ENCODE measurements at regions not wholly inside any gene's neighbourhood (a gene's known extent, or its start where the extent isn't known, plus 50 kb on each side); places are given as distances from the start of the nearest gene placed in this dataset.

DNA sequence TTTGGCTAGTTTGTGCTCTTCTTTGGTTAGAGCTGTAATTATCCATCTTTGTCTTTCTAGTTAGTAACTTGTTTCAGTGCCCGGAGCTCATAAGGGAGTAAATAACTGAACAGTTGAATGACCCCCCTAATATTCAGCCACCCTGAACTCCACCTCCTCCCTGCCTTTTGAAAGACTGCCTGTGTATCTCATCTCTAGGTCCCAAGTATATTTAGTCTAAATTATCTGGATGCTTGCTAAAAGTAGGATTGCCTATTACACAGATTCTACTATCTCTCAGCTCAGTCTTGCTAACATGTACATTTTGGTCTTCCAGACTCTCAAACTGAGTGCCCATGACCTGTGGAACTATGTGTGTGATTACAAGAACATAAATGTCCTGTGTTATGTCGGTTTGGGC is 145.9 kb downstream of the GJA1 start:
- Histone ChIP-seq H3K79me2 (ENCODE audit: control insufficient read depth, low read length) (no peaks in the 10 kb centered on the region), H4K20me1 (ENCODE audit: control insufficient read depth, insufficient read depth, low read depth, low read length) (no peaks in the 10 kb centered on the region), H3K4me1 (ENCODE audit: control insufficient read depth, low read length) (no peaks in the 10 kb centered on the region), H3K36me3 (ENCODE audit: control insufficient read depth, low read length) (no peaks in the 10 kb centered on the region), H3K4me2 (ENCODE audit: low read length) (no peak overlapping the region), H3F3A (ENCODE audit: control insufficient read depth, insufficient read depth) (no peaks in the 10 kb centered on the region), H3K27me3 (ENCODE audit: control insufficient read depth, low read length) (no peaks in the 10 kb centered on the region), H3K4me3 (ENCODE audit: low read length) (no peak overlapping the region), H3K9me3 (ENCODE audit: control insufficient read depth, insufficient read depth, low read length) (no peaks in the 10 kb centered on the region), H3K27ac (ENCODE audit: low read depth, low read length) (no peak overlapping the region), H3K9me2 (replicated peaks; ENCODE audit: control insufficient read depth, low read length) (no peaks in the 10 kb centered on the region)
- TF ChIP-seq EZH2phosphoT487 (IDR thresholded peaks at IDR 0.05; ENCODE audit: borderline replicate concordance, low read length), result no peak
- TF ChIP-seq, protein P1, sequence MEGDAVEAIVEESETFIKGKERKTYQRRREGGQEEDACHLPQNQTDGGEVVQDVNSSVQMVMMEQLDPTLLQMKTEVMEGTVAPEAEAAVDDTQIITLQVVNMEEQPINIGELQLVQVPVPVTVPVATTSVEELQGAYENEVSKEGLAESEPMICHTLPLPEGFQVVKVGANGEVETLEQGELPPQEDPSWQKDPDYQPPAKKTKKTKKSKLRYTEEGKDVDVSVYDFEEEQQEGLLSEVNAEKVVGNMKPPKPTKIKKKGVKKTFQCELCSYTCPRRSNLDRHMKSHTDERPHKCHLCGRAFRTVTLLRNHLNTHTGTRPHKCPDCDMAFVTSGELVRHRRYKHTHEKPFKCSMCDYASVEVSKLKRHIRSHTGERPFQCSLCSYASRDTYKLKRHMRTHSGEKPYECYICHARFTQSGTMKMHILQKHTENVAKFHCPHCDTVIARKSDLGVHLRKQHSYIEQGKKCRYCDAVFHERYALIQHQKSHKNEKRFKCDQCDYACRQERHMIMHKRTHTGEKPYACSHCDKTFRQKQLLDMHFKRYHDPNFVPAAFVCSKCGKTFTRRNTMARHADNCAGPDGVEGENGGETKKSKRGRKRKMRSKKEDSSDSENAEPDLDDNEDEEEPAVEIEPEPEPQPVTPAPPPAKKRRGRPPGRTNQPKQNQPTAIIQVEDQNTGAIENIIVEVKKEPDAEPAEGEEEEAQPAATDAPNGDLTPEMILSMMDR (IDR thresholded peaks at IDR 0.05; ENCODE audit: low read depth, low read length, poor library complexity, severe bottlenecking), result no peak

DNA sequence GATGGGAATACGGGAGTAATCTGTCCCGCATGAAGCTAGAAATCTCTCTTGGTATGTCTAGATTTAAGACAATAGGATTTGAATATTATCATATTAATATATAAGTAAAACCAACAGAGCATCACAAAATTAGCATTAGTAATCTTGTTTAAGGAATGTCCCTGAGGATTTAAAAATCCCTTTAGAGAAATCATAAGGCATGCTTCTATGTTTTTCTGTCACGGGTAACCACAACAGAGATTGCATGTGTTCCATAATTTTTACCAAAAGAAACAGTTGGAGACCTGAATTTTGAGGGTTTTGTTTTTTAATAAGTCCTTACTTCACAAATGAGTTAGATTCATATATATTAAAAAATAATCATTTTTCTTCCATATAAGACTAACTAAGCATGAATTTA is 146.8 kb downstream of the GJA1 start:
- Histone ChIP-seq H3K4me2 (ENCODE audit: low read length) (no peak overlapping the region), H3K27me3 (ENCODE audit: control insufficient read depth, low read length) (no peaks in the 10 kb centered on the region), H3K9me3 (ENCODE audit: control insufficient read depth, insufficient read depth, low read length) (no peaks in the 10 kb centered on the region), H3K4me1 (ENCODE audit: control insufficient read depth, low read length) (no peaks in the 10 kb centered on the region), H3K79me2 (ENCODE audit: control insufficient read depth, low read length) (no peaks in the 10 kb centered on the region), H3K4me3 (ENCODE audit: low read length) (no peak overlapping the region), H3F3A (ENCODE audit: control insufficient read depth, insufficient read depth) (no peaks in the 10 kb centered on the region), H3K27ac (ENCODE audit: low read depth, low read length) (no peak overlapping the region), H3K9me2 (replicated peaks; ENCODE audit: control insufficient read depth, low read length) (no peaks in the 10 kb centered on the region), H4K20me1 (ENCODE audit: control insufficient read depth, insufficient read depth, low read depth, low read length) (no peaks in the 10 kb centered on the region), H3K36me3 (ENCODE audit: control insufficient read depth, low read length) (no peaks in the 10 kb centered on the region)
- TF ChIP-seq, protein P1 (IDR thresholded peaks at IDR 0.05; ENCODE audit: low read depth, low read length, poor library complexity, severe bottlenecking), result no peak
- no peak for TF ChIP-seq EZH2phosphoT487 (IDR thresholded peaks at IDR 0.05; ENCODE audit: borderline replicate concordance, low read length)

DNA sequence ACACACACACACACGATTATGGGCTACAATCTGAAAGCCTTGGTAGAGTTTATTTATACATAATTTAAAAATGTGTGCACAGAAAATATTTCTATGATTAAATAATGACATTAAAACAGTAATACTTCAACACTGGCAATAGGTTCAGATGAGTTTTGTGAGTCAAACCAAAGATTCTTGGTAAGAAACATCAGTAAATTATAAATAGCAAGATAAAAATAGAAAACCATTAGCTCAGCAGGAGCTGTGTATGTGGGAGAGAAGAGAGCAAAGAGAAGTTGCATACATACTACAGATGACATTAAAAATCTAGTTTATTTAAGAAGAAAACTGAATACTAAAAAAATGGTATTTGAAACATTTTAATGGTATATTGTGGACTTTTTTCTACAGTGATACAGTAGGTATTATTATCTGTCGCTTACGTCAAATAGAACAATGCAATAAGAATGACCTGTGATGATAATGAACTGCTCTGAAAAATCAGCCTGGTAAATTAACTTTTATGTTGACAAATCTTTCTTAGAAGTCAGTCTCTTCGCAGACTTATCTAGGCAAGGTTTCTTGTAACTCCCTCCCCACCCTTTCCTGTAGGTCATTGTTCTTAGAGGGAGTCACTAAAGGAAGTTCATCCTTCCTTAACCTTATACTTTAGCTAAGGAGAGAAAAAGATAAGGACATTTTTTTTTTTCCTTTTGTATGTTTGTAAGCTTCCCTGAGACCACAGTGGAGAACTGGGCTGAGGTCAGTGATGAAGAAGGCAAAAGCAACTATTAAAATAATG is 149.3 kb downstream of the GJA1 start:
- Histone ChIP-seq H3K27me3 (ENCODE audit: control insufficient read depth, low read length) (no peaks in the 10 kb centered on the region), H3K9me2 (replicated peaks; ENCODE audit: control insufficient read depth, low read length) (no peaks in the 10 kb centered on the region), H3K4me1 (ENCODE audit: control insufficient read depth, low read length) (no peaks in the 10 kb centered on the region), H3K4me3 (ENCODE audit: low read length) (no peak overlapping the region), H3F3A (ENCODE audit: control insufficient read depth, insufficient read depth) (no peaks in the 10 kb centered on the region), H3K4me2 (ENCODE audit: low read length) (no peak overlapping the region), H3K36me3 (ENCODE audit: control insufficient read depth, low read length) (no peaks in the 10 kb centered on the region), H4K20me1 (ENCODE audit: control insufficient read depth, insufficient read depth, low read depth, low read length) (no peaks in the 10 kb centered on the region), H3K79me2 (ENCODE audit: control insufficient read depth, low read length) (no peaks in the 10 kb centered on the region), H3K9me3 (ENCODE audit: control insufficient read depth, insufficient read depth, low read length) (no peaks in the 10 kb centered on the region), H3K27ac (ENCODE audit: low read depth, low read length) (no peak overlapping the region)
- TF ChIP-seq, protein P1 (IDR thresholded peaks at IDR 0.05; ENCODE audit: low read depth, low read length, poor library complexity, severe bottlenecking), result no peak
- no peak for TF ChIP-seq EZH2phosphoT487 (IDR thresholded peaks at IDR 0.05; ENCODE audit: borderline replicate concordance, low read length)

All from DOHH2 (cell line).